Fibroblast of lung (primary cell): ENCODE measurements at regions not wholly inside any gene's neighbourhood (a gene's known extent, or its start where the extent isn't known, plus 50 kb on each side); places are given as distances from the start of the nearest gene placed in this dataset.

Experiments
- CTCF ChIP-seq, 2 donors: IDR thresholded peaks in 1 of 2; conservative IDR thresholded peaks in 1 of 2; 1 replicate in 1 of 2; 2 replicates in 1 of 2; pipeline ENCODE4 v1.5.1; 2011 to 2012; ENCODE audit warnings: low read length in 2 of 2, control low read depth in 1 of 2, inconsistent platforms in 1 of 2, low read depth in 1 of 2, mild to moderate bottlenecking in 1 of 2
- EZH2 ChIP-seq: IDR thresholded peaks from 2 replicates; pipeline ENCODE4 v1.5.1; 2012; ENCODE audit warnings: low read length, control low read depth, mild to moderate bottlenecking; ENCODE audit errors: missing control alignments

GRCh38 chr11:15535414-15535813, 420.7 kb downstream of the INSC start:
- TF ChIP-seq CTCF (conservative IDR thresholded peaks at IDR 0.05 in 1 of 2, IDR thresholded peaks at IDR 0.05 in 1 of 2; ENCODE audit: low read depth in 1 of 2, low read length in 2 of 2) (no peak), EZH2 (no peak)
